Keratinocyte (primary cell): ENCODE measurements at regions not wholly inside any gene's neighbourhood (a gene's known extent, or its start where the extent isn't known, plus 50 kb on each side); places are given as distances from the start of the nearest gene placed in this dataset.

Source experiments
- DNase-seq: peaks from one replicate; pipeline ENCODE4 v3.0.0-alpha.2; 2011; ENCODE audit warnings: low read depth, missing footprints, low spot score
- FAIRE-seq: peaks from 2 replicates; lab custom pipeline; 2011; peaks lifted over from hg19 to GRCh38; lab: Jason Lieb, UNC
- H2AFZ ChIP-seq: 2 replicates; pipeline ENCODE4 v1.6.0; 2012; ENCODE audit warnings: low read length, control low read depth, inconsistent platforms; ENCODE audit not compliant: control insufficient read depth
- H3K27ac ChIP-seq: 2 replicates; pipeline ENCODE4 v1.5.1; 2011; ENCODE audit warnings: low read length; ENCODE audit not compliant: control insufficient read depth, insufficient read depth
- H3K27me3 ChIP-seq: 3 replicates; pipeline ENCODE4 v1.6.0; 2011; ENCODE audit warnings: low read length; ENCODE audit not compliant: control insufficient read depth, insufficient read depth; ENCODE audit errors: extremely low read depth
- H3K36me3 ChIP-seq, 2 experiments: 2 replicates in 1 of 2; 3 replicates in 1 of 2; pipeline ENCODE4 v1.5.1; 2011; ENCODE audit warnings: low read length in 2 of 2, mild to moderate bottlenecking in 1 of 2; ENCODE audit not compliant: control insufficient read depth in 2 of 2, insufficient read depth in 2 of 2; ENCODE audit errors: extremely low read depth in 1 of 2
- H3K4me1 ChIP-seq: 3 replicates; pipeline ENCODE4 v1.5.1; 2011; ENCODE audit warnings: low read length; ENCODE audit not compliant: control insufficient read depth, insufficient read depth; ENCODE audit errors: extremely low read depth
- H3K4me2 ChIP-seq: 3 replicates; pipeline ENCODE4 v1.6.0; 2011; ENCODE audit warnings: low read depth, low read length; ENCODE audit not compliant: control insufficient read depth, insufficient read depth; ENCODE audit errors: extremely low read depth
- H3K4me3 ChIP-seq, 3 experiments: fragments of 200-600 bp in 1 of 3; sonication (generic) in 1 of 3; 2 replicates in 2 of 3; 3 replicates in 1 of 3; pipeline ENCODE4 v1.5.1; 2011 to 2016; ENCODE audit warnings: low read length in 3 of 3, mild to moderate bottlenecking in 3 of 3, control low read depth in 2 of 3, inconsistent platforms in 1 of 3, low read depth in 1 of 3, mixed read lengths in 1 of 3, mixed run types in 1 of 3, moderate library complexity in 1 of 3; ENCODE audit not compliant: control insufficient read depth in 2 of 3, insufficient read depth in 2 of 3; ENCODE audit errors: extremely low read depth in 1 of 3
- H3K79me2 ChIP-seq: 2 replicates; pipeline ENCODE4 v1.6.0; 2012; ENCODE audit warnings: low read length; ENCODE audit not compliant: control insufficient read depth, insufficient read depth
- H3K9ac ChIP-seq: 3 replicates; pipeline ENCODE4 v1.6.0; 2011; ENCODE audit warnings: low read length; ENCODE audit not compliant: control insufficient read depth, insufficient read depth; ENCODE audit errors: extremely low read depth
- H3K9me1 ChIP-seq: 3 replicates; pipeline ENCODE4 v1.6.0; 2011; ENCODE audit warnings: low read length; ENCODE audit not compliant: control insufficient read depth, insufficient read depth; ENCODE audit errors: extremely low read depth
- H3K9me3 ChIP-seq: 2 replicates; pipeline ENCODE4 v1.5.1; 2012; ENCODE audit warnings: low read depth, low read length; ENCODE audit not compliant: control insufficient read depth
- H4K20me1 ChIP-seq: 3 replicates; pipeline ENCODE4 v1.6.0; 2011; ENCODE audit warnings: low read length; ENCODE audit not compliant: control insufficient read depth, insufficient read depth; ENCODE audit errors: extremely low read depth
- EZH2 ChIP-seq: IDR thresholded peaks from one replicate; pipeline ENCODE4 v1.6.1; 2012; ENCODE audit warnings: inconsistent platforms, mild to moderate bottlenecking, low read length, moderate library complexity
- dilution Hi-C: fragments of 300-500 bp; cut with MboI; formaldehyde crosslinking; loops from one replicate; pipeline ENCODE4 v1.7.0; 2020; ENCODE audit warnings: low sequenced_read_pairs; ENCODE audit not compliant: extremely low pct_ligation_motif_present
- TF ChIP-seq, protein P1 (sequence below), 3 experiments: IDR thresholded peaks in 1 of 3; conservative IDR thresholded peaks in 1 of 3; optimal IDR thresholded peaks in 1 of 3; 2 replicates in 2 of 3; 3 replicates in 1 of 3; pipeline versions ENCODE3 to v1.5.1; 2011; ENCODE audit warnings: low read length in 3 of 3, mild to moderate bottlenecking in 3 of 3, moderate library complexity in 2 of 3, control low read depth in 1 of 3, inconsistent platforms in 1 of 3; ENCODE audit not compliant: insufficient read depth in 2 of 3; ENCODE audit errors: extremely low read depth in 1 of 3

DNA sequence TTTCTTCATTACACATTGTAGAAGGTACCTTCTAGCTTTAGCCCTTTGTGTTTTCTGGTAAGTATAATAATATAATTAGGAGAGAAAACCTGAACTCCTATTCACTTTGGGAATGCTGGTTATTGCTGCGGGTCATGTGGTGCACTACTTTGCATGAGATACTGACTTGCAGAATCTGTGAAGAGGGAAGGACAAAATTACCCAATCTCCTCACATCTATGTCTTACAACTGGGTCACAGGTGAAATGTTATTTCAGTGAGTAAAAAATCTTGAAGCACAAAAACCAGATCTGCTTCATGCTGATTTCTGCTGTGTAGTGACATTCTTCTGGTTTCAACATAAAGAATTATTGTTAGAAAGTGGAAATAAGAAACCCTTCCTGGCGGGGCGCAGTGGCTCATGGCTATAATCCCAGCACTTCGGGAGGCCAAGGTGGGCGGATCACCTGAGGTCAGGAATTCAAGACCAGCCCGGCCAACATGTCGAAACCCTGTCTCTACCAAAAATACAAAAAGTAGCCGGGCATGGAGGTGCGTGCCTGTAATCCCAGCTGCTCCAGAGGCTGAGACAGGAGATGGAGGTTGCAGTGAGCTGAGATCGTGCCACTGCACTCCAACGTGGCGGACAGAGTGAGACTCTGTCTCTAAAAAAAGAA is 211.0 kb upstream of the REG3G start:
- Histone ChIP-seq H3K4me1 (no peaks in the 10 kb centered on the region), H2AFZ (no peak overlapping the region), H3K79me2 (no peaks in the 10 kb centered on the region), H3K4me2 (no peak overlapping the region), H3K9ac (no peak overlapping the region), H4K20me1 (no peaks in the 10 kb centered on the region), H3K9me3 (no peaks in the 10 kb centered on the region), H3K9me1 (no peaks in the 10 kb centered on the region), H3K27me3 (no peaks in the 10 kb centered on the region), H3K4me3 (no peak overlapping the region), H3K27ac (no peak overlapping the region), H3K36me3 (no peaks in the 10 kb centered on the region)
- dilution Hi-C loops = no loop called here
- TF ChIP-seq, protein P1, sequence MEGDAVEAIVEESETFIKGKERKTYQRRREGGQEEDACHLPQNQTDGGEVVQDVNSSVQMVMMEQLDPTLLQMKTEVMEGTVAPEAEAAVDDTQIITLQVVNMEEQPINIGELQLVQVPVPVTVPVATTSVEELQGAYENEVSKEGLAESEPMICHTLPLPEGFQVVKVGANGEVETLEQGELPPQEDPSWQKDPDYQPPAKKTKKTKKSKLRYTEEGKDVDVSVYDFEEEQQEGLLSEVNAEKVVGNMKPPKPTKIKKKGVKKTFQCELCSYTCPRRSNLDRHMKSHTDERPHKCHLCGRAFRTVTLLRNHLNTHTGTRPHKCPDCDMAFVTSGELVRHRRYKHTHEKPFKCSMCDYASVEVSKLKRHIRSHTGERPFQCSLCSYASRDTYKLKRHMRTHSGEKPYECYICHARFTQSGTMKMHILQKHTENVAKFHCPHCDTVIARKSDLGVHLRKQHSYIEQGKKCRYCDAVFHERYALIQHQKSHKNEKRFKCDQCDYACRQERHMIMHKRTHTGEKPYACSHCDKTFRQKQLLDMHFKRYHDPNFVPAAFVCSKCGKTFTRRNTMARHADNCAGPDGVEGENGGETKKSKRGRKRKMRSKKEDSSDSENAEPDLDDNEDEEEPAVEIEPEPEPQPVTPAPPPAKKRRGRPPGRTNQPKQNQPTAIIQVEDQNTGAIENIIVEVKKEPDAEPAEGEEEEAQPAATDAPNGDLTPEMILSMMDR (optimal IDR thresholded peaks at IDR 0.05 in 1 of 3, IDR thresholded peaks at IDR 0.05 in 1 of 3, conservative IDR thresholded peaks at IDR 0.05 in 1 of 3; ENCODE audit: extremely low read depth in 1 of 3, insufficient read depth in 2 of 3, low read length in 3 of 3) = no peak
- no peak for TF ChIP-seq EZH2
- no peak for FAIRE-seq
- DNase-seq = no peak

DNA sequence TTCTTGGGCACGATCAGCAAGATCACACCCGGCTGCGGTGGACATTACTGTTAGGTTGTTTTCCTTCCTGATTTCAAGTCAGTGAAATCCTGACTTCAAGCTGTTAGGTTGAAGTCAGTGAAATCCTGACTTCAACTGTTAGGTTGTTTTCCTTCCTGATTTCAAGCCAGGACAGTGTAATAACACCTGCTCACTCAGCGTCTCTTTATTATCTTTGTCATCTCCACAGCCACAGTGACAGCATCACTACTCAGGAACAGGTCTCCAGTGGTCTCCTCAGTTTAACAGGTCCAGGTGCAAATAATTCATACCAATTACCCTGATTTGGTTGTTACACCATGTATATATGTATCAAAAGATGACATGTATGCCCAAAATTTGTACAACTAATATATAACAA is 208.1 kb upstream of the REG3G start:
- H4K20me1 ChIP-seq = no peaks in the 10 kb centered on the region
- H3K4me2 ChIP-seq = no peak overlapping the region
- no peak for FAIRE-seq
- no peaks in the 10 kb centered on the region for H3K36me3 ChIP-seq
- H3K9me3 ChIP-seq = no peaks in the 10 kb centered on the region
- H3K9ac ChIP-seq = no peak overlapping the region
- no peak for DNase-seq
- H3K27me3 ChIP-seq = no peaks in the 10 kb centered on the region
- no peak overlapping the region for H3K4me3 ChIP-seq
- no peaks in the 10 kb centered on the region for H3K9me1 ChIP-seq
- TF ChIP-seq, protein P1 (optimal IDR thresholded peaks at IDR 0.05 in 1 of 3, IDR thresholded peaks at IDR 0.05 in 1 of 3, conservative IDR thresholded peaks at IDR 0.05 in 1 of 3; ENCODE audit: extremely low read depth in 1 of 3, insufficient read depth in 2 of 3, low read length in 3 of 3) = no peak
- TF ChIP-seq EZH2 = no peak
- H3K79me2 ChIP-seq = no peaks in the 10 kb centered on the region
- H3K4me1 ChIP-seq = no peaks in the 10 kb centered on the region
- H3K27ac ChIP-seq = no peak overlapping the region
- no peak overlapping the region for H2AFZ ChIP-seq
- dilution Hi-C loops = no loop called here
